HG02610 (cell line): ENCODE measurements at regions not wholly inside any gene's neighbourhood (a gene's known extent, or its start where the extent isn't known, plus 50 kb on each side); places are given as distances from the start of the nearest gene placed in this dataset.

Source experiments
- ATAC-seq: cut with Tn5 transposase; IDR thresholded peaks from one replicate; pipeline ENCODE4 v1.9.1; 2021; ENCODE audit warnings: mild to moderate bottlenecking, moderate library complexity; ENCODE audit not compliant: unreplicated experiment

DNA sequence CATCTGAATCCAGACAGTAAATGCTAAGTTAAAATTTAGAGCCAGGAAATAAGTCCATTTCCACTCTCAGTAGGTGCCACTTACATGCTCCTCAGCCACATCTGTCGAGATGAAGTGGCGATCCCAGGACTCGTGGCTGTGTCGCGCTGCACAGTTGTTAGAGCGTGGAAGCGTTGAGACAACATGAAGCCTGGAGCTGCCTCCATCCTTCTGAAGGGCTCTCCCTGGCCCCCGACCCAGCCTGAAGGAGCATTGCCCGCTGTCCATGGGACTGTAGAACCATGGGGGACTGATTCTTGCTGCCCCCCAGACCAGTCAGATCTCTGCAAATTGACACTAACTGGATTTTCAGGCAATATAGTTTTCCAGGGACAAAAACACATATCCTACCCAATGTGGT, 58.9 kb downstream of the IRX1 start:
- no peak for ATAC-seq

DNA sequence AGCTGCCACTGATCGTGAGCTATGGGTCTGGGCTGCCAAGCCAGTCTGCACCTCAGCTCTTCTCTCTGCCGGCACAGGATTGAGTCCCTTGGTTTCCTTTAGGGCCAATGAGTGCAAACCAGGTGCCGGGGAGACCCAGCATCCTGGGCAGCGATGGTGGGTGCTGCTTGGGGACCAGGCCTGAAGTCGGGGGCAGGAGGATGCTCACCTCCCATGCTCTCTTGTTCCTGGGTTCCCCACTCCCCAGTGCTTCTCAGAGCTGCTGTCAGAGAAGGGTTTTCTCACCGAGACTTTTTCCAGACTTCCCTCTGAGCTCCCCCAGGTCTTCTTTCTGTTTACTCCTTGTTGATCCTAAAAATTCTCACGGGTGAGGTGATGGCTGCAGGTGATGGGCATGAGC, 61.2 kb downstream of the IRX1 start:
- no peak for ATAC-seq

DNA sequence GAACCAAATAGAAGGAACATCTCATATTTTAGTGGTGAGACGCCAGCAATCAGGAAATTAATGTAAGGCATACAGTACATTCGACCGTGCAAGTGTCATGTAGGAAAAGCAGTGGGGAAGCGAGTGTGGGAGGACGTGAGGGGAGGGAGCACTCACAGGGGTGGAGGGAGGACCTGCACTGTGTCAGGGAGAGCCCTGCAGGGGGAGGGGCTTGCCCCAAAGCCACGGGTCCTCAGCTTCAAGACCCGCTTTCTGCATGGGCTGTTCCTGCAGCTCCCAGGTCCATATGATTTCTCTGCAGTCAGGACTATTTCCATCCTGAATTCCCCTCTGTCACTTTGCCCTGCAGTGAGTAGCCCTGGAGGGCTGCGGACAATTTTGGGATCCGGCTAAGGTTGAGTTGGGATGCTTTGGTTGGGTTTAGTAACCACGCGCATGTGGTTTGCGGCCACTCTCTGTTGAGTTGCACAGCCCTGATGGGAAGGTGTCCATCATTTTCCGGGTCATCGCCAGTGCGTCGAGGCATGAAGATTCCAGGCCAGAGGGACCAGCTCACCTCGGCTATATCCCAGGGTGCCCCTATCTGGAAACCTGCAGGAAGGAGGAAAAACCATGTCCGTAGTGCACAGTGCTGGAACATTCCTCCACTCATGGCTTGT, 61.9 kb downstream of the IRX1 start:
- ATAC-seq: no peak

DNA sequence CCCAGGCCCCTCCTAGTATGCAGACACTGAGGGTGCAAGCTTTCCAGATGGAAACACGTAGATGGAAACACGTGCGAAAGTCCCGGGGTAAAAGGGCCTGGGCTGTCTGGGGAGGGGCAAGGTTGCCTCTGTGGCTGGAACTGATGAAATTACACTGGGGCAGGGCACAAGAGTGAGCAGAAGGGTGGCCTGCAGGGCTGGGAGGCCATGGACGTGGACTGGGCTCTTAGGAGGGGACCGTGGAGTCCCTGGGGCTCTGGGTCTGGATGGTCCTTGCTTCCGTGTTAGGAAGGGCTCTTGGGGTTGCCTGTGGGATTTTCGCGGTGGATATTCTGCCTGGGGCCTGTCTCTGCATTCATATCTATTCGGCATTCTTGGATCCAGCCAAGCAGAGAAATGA, 63.3 kb downstream of the IRX1 start:
- no peak for ATAC-seq

DNA sequence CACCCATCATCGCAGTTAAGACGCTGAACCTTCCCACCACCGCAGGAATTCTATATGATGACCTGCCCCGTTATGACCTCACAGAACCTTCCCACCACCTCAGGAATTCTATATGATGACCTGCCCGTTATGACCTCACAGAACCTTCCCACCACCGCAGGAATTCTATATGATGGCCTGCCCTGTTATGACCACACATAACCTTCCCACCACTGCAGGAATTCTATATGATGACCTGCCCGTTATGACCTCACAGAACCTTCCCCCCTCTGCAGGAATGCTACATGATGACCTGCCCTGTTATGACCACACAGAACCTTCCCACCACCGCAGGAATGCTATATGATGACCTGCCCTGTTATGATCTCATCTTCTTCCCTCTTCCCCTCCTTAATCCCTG, 64.3 kb downstream of the IRX1 start:
- no peak for ATAC-seq

DNA sequence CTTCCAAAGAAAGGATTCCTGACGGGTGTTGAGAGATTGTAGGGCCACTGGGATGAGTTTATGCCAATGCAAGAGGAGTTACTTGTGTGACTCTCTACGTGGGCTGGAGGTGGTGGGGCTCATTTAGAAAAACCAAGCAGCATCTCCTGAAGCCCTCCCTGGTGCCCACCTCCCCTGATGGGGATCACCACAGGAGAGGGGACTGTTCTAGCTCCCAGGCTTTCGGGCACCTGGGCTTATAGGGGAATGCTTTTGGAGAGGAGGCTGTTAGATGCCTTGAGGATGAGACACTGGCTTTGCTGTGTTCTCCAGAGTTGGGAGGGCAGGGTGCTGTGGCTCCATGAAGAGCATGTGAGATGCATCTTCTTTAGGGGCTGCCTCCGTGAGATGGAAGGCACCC, 65.0 kb downstream of the IRX1 start:
- ATAC-seq: no peak

DNA sequence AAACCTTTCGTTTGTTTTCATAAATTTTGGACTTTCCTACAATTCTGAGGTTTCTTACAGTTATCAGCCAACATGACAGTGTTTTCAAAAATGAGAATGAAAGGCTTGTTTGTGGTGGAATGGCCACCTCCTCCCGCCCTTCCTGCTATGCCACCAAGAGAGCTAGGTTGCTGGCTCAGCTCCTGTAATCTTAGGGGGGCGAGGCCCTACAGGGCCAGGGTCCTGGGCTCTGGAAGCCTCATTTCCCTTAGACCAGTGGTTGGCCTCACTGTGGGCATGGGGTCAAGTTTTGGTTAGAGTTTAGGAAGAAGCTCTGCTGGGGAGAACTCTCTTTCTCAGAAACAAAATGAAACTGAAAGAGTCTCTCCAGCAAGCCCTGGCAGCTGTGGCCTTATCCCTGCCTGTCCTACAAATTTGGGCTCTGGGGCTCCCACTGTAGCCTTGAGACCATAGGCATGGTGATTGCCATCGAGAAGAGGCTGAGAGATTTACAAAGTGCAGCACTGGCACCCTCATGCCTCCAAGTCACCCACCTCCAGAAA, 66.2 kb downstream of the IRX1 start:
- ATAC-seq: no peak

DNA sequence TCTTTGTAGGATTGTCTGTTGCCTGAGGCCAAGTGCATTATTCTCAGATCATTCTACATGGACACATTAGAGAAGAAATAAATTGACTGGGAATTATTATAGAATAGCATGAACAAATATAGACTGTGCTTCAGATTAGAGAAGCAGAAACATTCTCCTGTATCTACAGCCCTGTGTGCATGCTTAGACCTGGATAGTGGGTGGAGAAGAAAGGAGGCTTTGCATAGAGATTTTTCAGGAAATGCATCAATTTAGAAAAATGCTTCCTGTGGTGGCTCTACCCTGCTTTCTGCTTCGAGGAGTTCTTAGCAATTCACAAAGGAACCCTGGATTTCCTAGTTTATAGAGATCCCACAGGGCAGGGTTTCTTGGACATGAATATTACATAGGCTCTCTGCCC, 66.7 kb downstream of the IRX1 start:
- ATAC-seq: no peak

DNA sequence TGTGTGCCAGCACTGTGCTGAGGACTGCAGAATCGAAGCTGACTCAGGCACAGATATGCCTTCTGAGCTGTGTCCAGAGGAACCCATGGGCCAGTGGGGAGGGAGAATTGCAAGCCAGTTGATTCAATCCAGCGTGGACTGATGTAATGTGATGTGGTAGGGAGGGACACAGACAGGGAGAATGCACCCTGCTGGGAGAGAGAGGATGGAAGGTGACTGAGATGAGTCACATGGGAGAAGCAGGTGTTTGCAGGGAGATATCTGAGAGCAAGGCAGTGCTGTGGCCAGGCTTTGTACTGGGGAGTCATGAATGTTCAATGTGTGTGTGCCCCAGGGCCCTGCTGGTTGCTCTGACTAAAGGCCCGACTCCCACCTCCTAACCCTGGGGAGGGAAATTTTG, 75.7 kb downstream of the IRX1 start:
- no peak for ATAC-seq

DNA sequence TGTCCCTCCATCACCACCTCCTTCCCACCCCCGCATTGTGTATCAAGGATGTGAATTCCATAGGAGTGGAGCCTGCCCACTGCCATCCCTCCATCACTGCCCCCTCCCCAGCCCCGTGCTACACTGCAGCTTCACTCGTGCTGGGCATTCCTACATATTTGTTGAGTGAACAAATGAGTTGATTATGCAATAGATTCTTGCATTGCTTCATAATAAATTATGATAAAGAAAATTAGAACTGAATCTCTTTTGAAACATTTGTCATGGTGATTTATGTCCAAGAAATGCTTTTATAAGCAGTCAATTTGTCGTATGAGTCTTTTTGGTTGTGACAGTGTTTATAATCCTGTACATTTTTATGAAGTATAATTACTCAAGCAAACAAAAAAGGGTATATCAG, 83.2 kb downstream of the IRX1 start:
- no peak for ATAC-seq

DNA sequence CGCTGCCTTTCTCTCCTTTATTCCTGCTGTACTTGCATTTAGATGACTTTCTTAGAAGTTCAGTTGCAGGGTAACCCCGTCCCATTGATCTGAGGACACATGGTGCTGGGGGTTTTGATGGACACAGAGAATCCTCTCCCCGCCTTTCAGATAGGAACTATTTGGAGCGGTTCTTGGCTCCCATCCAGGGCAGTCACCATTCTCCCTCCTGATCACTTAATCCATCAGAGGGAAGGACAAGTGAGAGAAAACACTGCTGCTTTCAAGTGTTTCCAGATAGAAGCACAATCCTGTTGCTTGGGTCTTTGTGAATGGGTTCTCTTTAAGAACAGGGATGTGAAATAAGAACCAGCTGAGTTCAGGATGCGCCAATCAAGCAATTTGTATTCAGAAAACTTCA, 85.2 kb downstream of the IRX1 start:
- no peak for ATAC-seq

DNA sequence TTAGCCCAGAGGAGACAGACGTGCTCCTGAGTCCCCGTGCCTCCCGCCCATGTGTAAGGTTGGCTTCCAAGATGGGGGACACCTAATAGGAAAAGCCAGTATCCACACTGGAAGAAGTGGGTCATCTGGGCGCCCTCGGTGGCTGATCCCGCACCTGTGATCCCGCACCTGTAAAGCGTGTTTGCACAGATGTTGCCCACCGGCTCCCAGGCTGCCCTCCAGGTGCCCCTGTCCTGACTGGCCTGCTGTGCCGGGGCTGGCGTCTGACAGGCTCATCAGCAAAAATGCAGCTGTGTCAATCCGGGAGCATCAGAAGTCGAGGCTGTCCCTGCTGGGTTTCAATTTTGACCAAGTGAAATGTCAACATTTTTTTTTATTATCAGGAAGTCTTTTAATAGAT, 88.5 kb downstream of the IRX1 start:
- ATAC-seq: no peak

DNA sequence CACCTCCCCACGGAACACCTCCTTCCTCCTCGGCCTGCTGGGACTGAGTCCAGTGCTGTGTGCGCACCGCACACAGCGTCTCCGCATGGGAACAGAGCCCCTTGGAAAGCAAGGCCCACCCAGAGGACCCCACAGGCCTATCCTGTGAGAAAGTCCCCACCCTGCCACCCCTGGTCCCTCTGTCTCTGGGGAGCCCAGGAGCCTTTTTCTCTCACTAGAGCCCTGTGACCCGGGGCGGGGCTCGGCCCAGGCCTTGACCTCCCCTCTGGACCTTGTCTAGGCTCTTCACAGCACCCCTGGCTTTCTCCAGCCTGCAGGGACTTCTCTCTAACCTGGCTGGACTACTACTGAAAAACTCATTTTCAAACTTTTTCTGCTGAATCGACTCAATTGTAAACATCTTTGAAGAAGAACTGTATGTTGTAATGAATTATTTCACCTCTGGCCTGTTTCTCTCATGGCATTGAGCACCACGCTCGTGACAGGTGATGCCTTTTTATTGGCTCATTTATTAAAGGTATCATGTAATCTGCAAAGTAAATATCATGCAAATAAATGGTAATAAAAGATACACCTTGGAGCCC, 89.2 kb downstream of the IRX1 start:
- no peak for ATAC-seq

DNA sequence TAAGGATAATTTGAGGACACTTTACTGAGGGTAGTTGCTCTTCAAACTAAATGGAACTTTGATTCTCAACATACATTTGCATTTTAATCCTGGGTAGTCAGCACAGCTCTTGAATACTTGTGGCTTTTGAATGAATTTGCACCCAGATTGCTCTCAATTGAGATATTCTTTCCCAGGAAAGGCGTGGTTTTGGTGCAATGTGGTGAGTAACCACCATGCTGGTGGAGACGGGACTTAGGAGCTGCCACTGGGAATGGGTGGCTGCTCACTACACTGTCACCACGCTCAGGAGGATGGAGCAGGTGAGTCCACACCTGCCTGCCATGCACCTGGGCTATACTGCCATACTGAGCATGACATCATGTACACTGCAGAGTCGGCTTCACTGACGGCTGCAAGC, 99.2 kb downstream of the IRX1 start:
- no peak for ATAC-seq

DNA sequence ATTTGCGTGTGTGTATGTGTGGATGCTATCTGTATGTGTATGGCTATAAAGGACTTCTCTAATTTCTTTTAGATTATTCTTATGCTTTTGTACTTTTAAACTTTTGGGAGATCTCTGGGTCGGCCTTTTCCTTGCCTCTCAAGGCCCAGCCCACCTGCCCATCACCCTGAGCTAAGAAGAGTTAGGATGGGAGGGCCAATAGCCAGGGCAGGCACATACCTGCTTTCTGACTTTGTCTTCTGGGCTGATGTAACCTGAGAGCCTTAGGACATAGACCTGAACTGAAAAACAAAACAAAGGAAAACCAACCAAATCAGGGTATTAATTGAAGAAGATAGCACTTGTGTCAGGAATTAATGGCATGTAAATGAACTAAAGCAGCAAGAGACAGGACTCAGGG, 100.2 kb downstream of the IRX1 start:
- no peak for ATAC-seq

DNA sequence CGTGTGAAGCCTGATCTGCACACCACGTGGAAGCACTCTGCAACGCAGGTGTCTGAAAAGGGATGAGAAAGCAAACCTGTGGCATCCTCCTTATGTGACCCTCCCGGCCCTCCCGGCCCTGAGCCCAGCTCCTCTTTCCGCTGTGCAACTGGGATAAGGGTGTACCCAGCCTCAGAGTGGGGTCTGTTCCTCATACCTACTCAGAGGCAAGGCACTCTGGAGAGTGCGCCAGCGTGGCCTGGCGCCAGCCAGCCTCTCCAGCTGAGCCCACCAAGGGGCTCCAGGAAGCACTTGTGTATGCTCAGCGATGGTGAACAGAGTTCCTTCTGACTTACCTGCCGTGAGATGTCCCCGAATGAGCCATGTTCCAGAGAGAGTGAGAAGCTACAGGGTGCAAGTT, 102.8 kb downstream of the IRX1 start:
- ATAC-seq: no peak

DNA sequence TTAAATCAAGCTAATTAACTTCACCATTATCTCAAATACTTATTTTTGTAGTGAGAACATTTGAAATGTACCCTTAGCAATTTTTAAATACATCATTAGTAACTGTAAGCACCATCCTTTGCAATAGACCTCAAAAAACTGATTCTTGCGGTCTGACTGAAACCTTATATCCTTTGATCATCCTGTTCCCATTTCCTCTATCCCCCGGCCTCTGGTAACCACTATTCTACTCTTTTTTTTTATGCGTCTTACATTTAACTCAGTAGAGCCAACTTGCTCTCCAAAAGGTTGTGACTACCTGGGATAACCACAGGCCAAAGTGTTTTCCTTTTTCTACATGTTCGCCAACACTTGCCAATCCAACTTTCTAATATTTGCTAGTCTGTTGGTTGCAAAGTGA, 106.1 kb downstream of the IRX1 start:
- no peak for ATAC-seq

DNA sequence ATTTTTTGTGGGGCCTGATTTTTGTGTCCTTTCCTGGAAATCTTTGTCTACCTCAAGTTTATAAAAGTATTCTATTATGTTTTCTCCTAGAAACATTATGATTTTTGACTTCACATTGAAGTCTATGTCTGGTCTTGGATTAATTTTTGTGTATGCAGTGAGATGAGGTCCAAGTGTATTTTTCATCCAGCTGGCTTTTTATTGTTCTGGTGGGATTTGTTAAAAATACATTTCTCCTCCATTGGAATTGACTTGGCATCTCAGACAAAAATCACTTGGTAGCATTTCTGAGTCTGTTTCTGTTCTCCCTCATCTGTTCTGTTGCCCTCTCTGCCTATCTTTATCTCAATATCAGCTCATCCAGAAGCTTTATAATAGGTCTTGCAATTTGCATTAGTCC, 109.0 kb downstream of the IRX1 start:
- ATAC-seq: no peak

DNA sequence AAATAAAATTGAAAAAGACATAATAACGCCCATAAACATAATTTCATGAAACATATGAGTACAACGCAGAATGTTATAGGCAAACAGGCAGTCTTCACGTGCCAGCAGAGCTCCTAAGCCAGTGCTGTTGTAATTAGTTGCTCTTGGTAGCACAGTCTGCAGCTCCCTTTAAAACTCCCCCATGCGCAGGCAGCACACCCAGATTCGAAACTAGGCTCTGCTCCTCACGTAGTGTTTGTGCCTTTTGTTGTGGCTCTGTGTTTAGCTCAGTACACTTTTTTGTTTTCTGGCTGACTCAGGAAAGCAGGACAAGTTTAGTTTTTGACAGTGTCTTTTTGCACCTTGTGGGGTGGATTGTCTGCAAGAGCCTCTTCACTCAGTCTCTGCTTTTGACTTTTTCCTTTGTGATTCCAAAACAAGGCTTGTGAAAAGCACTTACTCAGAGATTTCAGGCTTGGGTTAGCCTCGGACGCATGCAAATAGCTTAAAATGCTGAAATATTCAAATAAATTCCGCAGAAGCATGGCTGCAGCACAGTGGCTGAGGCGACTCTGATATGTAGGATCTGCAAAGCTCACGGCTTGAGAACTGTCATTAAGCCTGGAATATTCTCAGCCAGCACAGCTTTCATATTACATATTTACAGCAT, 113.6 kb downstream of the IRX1 start:
- no peak for ATAC-seq

DNA sequence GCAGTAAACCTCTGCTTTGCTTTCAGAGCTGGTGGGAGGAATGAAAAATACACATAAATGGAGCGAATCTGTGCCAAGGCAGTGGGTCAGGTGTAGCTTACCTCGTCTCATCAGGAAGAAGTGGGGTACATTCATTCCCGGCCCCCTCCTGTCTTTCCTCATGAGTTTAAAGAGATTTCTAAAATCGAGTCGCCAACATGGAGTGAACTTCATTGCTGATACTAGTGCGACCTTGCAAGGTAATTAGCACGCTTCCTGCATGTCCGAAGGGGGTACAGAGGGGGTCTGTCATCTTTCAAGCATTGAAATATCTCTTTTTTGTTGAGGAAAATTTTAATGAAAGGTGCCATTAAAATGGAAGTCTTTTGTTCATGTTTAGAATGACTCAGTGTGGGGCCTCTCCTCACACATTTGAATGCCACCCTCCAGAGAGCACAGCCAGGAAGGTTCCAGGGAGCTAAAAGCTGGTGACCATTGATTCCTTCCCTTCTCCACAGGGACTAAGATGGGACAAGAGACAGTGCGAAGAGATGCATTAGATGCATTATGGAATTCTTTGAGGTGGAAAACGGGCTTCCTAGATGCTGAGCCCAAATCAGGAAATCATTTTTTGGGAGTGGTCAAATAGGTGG, 114.2 kb downstream of the IRX1 start:
- no peak for ATAC-seq

DNA sequence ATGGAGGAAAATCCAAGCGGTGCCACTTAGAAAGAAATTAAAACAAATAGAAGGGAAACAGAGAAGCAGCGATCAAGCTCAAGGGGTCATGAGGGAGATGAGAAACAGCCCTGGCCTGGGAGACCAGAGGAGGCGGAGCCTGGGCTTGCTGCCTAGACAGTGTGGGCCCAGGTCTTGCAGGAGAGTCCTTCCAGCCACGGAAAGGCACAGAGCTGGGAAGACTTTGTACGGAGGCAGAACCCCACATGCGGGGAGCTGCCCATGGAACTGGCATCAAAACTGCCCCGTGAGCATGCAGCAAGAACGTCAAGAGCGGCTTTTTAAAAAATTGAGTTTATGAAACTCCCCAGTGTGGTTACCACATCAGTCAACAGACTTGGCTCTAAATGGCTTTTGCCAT, 119.4 kb downstream of the IRX1 start:
- ATAC-seq: no peak

DNA sequence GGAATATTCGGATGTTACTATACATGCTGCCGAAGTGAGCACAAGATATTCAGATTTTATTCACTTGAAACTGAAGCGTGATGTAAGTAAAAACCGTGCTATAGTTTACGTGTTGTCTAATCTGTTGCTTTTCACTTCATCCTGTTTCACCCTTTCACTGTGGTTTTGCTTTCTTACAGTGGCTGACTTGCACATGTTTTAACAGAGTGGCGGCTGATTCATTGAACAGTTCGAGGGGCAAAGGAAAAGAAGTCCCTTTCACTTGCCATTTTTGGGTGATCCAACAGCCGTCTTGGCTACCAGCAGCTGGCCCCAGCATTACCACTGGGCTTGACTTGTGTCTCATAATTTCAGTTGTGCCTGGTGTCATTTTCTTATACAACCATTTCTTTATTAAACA, 134.0 kb downstream of the IRX1 start:
- no peak for ATAC-seq
